HG02840 (cell line): ENCODE measurements at regions not wholly inside any gene's neighbourhood (a gene's known extent, or its start where the extent isn't known, plus 50 kb on each side); places are given as distances from the start of the nearest gene placed in this dataset.
"Not testable (repeated sequence)": the region's sequence is repeated elsewhere in the genome, so short reads cannot be mapped to it uniquely, and the experiment has no call there.

Experiments
- ATAC-seq: cut with Tn5 transposase; IDR thresholded peaks from one replicate; pipeline ENCODE4 v1.9.1; 2021; ENCODE audit warnings: mild to moderate bottlenecking, moderate library complexity, moderate number of reproducible peaks; ENCODE audit not compliant: unreplicated experiment, low FRiP score

GRCh38 chr3:110704332-110704731, 367.3 kb upstream of the NECTIN3 start:
- ATAC-seq, result not testable (repeated sequence)

GRCh38 chr3:110708156-110708555, 363.5 kb upstream of the NECTIN3 start:
- ATAC-seq, result no peak

- ATAC-seq, result no peak
Measured at GRCh38 chr3:110710156-110710555, 361.5 kb upstream of the NECTIN3 start.

- no peak for ATAC-seq
Measured at GRCh38 chr3:110710603-110711002, 361.0 kb upstream of the NECTIN3 start.

- ATAC-seq, result no peak
Measured at GRCh38 chr3:110711130-110711832, 360.3 kb upstream of the NECTIN3 start.

GRCh38 chr3:110711851-110712516, 359.6 kb upstream of the NECTIN3 start:
- no peak for ATAC-seq

- no peak for ATAC-seq
Measured at GRCh38 chr3:110727056-110727455, 344.6 kb upstream of the NECTIN3 start.

GRCh38 chr3:110731148-110731547, 340.5 kb upstream of the NECTIN3 start:
- ATAC-seq, result no peak

GRCh38 chr3:110732420-110732819, 339.2 kb upstream of the NECTIN3 start:
- no peak for ATAC-seq

GRCh38 chr3:110733045-110733444, 338.6 kb upstream of the NECTIN3 start:
- ATAC-seq, result no peak

- no peak for ATAC-seq
Measured at GRCh38 chr3:110734524-110734923, 337.1 kb upstream of the NECTIN3 start.

- no peak for ATAC-seq
Measured at GRCh38 chr3:110736332-110736731, 335.3 kb upstream of the NECTIN3 start.

GRCh38 chr3:110738531-110738930, 333.1 kb upstream of the NECTIN3 start:
- no peak for ATAC-seq

GRCh38 chr3:110741891-110742290, 329.7 kb upstream of the NECTIN3 start:
- ATAC-seq, result no peak

GRCh38 chr3:110743202-110743601, 328.4 kb upstream of the NECTIN3 start:
- peak; percentile 71 for ATAC-seq

- ATAC-seq, result no peak
Measured at GRCh38 chr3:110743984-110744383, 327.6 kb upstream of the NECTIN3 start.

- ATAC-seq, result no peak
Measured at GRCh38 chr3:110744723-110745122, 326.9 kb upstream of the NECTIN3 start.

GRCh38 chr3:110749006-110749405, 322.6 kb upstream of the NECTIN3 start:
- no peak for ATAC-seq

GRCh38 chr3:110750201-110750600, 321.4 kb upstream of the NECTIN3 start:
- ATAC-seq, result no peak

GRCh38 chr3:110752307-110752706, 319.3 kb upstream of the NECTIN3 start:
- no peak for ATAC-seq

- ATAC-seq, result no peak
Measured at GRCh38 chr3:110753516-110753915, 318.1 kb upstream of the NECTIN3 start.
